Activated naive CD4-positive, alpha-beta T cell treated with anti-CD3 and anti-CD28 coated beads for 36 hours (primary cell): ENCODE measurements at regions not wholly inside any gene's neighbourhood (a gene's known extent, or its start where the extent isn't known, plus 50 kb on each side); places are given as distances from the start of the nearest gene placed in this dataset.

Source experiments
- CTCF ChIA-PET: fragments of 350-600 bp; sonication (Branson Sonifier 250); formaldehyde crosslinking; loops from one replicate; lab custom pipeline; 2021; ENCODE audit warnings: antibody characterized with exemption; lab: Charles Lee
- DNase-seq: peaks from one replicate; pipeline ENCODE4 v3.0.0-alpha.2; 2020
- H3K27ac Mint-ChIP-seq: one replicate; pipeline ENCODE4 v1.8.0; 2021; ENCODE audit warnings: mild to moderate bottlenecking, mixed read lengths
- H3K27me3 Mint-ChIP-seq: one replicate; pipeline ENCODE4 v1.8.0; 2021; ENCODE audit warnings: low read depth, mixed read lengths
- H3K36me3 Mint-ChIP-seq: one replicate; pipeline ENCODE4 v1.8.0; 2021; ENCODE audit warnings: low read depth, mixed read lengths
- H3K4me1 Mint-ChIP-seq: one replicate; pipeline ENCODE4 v1.8.0; 2021; ENCODE audit warnings: low read depth, mixed read lengths
- H3K4me3 Mint-ChIP-seq: one replicate; pipeline ENCODE4 v1.8.0; 2021; ENCODE audit warnings: mild to moderate bottlenecking, moderate library complexity, mixed read lengths
- H3K9me3 Mint-ChIP-seq: one replicate; pipeline ENCODE4 v1.8.0; 2021; ENCODE audit warnings: mixed read lengths
- intact Hi-C: fragments of 100-400 bp; cut with micrococcal nuclease; formaldehyde crosslinking; loops from one replicate; pipeline ENCODE4 v1.15.1; 2023

GRCh38 chr3:77799278-77799677, 759.4 kb downstream of the ROBO2 start:
- intact Hi-C loops: no loop called here

GRCh38 chr3:77800893-77801292, 761.0 kb downstream of the ROBO2 start:
- no peak overlapping the region for H3K27ac Mint-ChIP-seq
- intact Hi-C loops: no loop called here
- no peak overlapping the region for H3K4me3 Mint-ChIP-seq
- no peaks in the 10 kb centered on the region for H3K36me3 Mint-ChIP-seq
- no peaks in the 10 kb centered on the region for H3K27me3 Mint-ChIP-seq
- peaks cover 11% of the 10 kb centered on the region for H3K9me3 Mint-ChIP-seq
- no peak for DNase-seq
- H3K4me1 Mint-ChIP-seq: no peaks in the 10 kb centered on the region
- CTCF ChIA-PET: no interaction called here

More at GRCh38 chr3:77799278-77799677, 759.4 kb downstream of the ROBO2 start:
- Mint-ChIP-seq H3K4me3 (no peak overlapping the region), H3K36me3 (no peaks in the 10 kb centered on the region), H3K27ac (no peak overlapping the region), H3K27me3 (no peaks in the 10 kb centered on the region), H3K9me3 (peaks cover 12% of the 10 kb centered on the region), H3K4me1 (no peaks in the 10 kb centered on the region)
- DNase-seq: no peak
- CTCF ChIA-PET: interaction anchor here (0.6 kb wide), 1 partner anchor 17 kb away, joined by 4 read pairs; no protein-coding TSS in a partner anchor

GRCh38 chr3:77807312-77807711, 767.4 kb downstream of the ROBO2 start:
- Mint-ChIP-seq H3K4me1 (no peaks in the 10 kb centered on the region), H3K4me3 (no peak overlapping the region), H3K27me3 (no peaks in the 10 kb centered on the region), H3K36me3 (no peaks in the 10 kb centered on the region), H3K9me3 (peaks cover 9% of the 10 kb centered on the region), H3K27ac (no peak overlapping the region)
- DNase-seq: no peak
- CTCF ChIA-PET: no interaction called here
- intact Hi-C loops: no loop called here

- Mint-ChIP-seq H3K27me3 (no peaks in the 10 kb centered on the region), H3K27ac (no peak overlapping the region), H3K9me3 (peaks cover 11% of the 10 kb centered on the region), H3K36me3 (no peaks in the 10 kb centered on the region), H3K4me1 (no peaks in the 10 kb centered on the region), H3K4me3 (no peak overlapping the region)
- intact Hi-C loops: no loop called here
- DNase-seq: no peak
- CTCF ChIA-PET: no interaction called here
These were observed 774.9 kb downstream of the ROBO2 start for GRCh38 chr3:77814845-77815244.

GRCh38 chr3:77815467-77815866, 775.6 kb downstream of the ROBO2 start:
- Mint-ChIP-seq H3K4me3 (no peak overlapping the region), H3K9me3 (peaks cover 11% of the 10 kb centered on the region), H3K36me3 (no peaks in the 10 kb centered on the region), H3K4me1 (no peaks in the 10 kb centered on the region), H3K27me3 (no peaks in the 10 kb centered on the region), H3K27ac (no peak overlapping the region)
- CTCF ChIA-PET: no interaction called here
- intact Hi-C loops: no loop called here
- no peak for DNase-seq

GRCh38 chr3:77816366-77816765, 776.5 kb downstream of the ROBO2 start:
- CTCF ChIA-PET: interaction anchor here (0.7 kb wide), 1 partner anchor 17 kb away, joined by 4 read pairs; no protein-coding TSS in a partner anchor
- peaks cover 13% of the 10 kb centered on the region for H3K9me3 Mint-ChIP-seq
- H3K4me3 Mint-ChIP-seq: no peak overlapping the region

GRCh38 chr3:77825001-77825827, 785.3 kb downstream of the ROBO2 start:
- CTCF ChIA-PET: no interaction called here
- intact Hi-C loops: no loop called here
- peaks cover 4% of the 10 kb centered on the region for H3K9me3 Mint-ChIP-seq
- no peak overlapping the region for H3K4me3 Mint-ChIP-seq
- no peaks in the 10 kb centered on the region for H3K4me1 Mint-ChIP-seq
- DNase-seq: no peak
- H3K36me3 Mint-ChIP-seq: no peaks in the 10 kb centered on the region
- no peak overlapping the region for H3K27ac Mint-ChIP-seq
- no peaks in the 10 kb centered on the region for H3K27me3 Mint-ChIP-seq

More at GRCh38 chr3:77816366-77816765, 776.5 kb downstream of the ROBO2 start:
- Mint-ChIP-seq H3K27ac (no peak overlapping the region), H3K4me1 (no peaks in the 10 kb centered on the region), H3K36me3 (no peaks in the 10 kb centered on the region), H3K27me3 (no peaks in the 10 kb centered on the region)
- intact Hi-C loops: no loop called here
- no peak for DNase-seq

GRCh38 chr3:77835921-77836320, 796.0 kb downstream of the ROBO2 start:
- Mint-ChIP-seq H3K36me3 (no peaks in the 10 kb centered on the region), H3K4me1 (no peaks in the 10 kb centered on the region), H3K4me3 (no peak overlapping the region), H3K9me3 (peaks cover 14% of the 10 kb centered on the region), H3K27ac (no peak overlapping the region), H3K27me3 (no peaks in the 10 kb centered on the region)
- DNase-seq: no peak
- CTCF ChIA-PET: no interaction called here
- intact Hi-C loops: no loop called here

GRCh38 chr3:77837456-77838025, 797.6 kb downstream of the ROBO2 start:
- Mint-ChIP-seq H3K36me3 (no peaks in the 10 kb centered on the region), H3K27me3 (no peaks in the 10 kb centered on the region), H3K27ac (no peak overlapping the region), H3K4me3 (no peak overlapping the region), H3K9me3 (peaks cover 20% of the 10 kb centered on the region), H3K4me1 (no peaks in the 10 kb centered on the region)
- CTCF ChIA-PET: no interaction called here
- no peak for DNase-seq
- intact Hi-C loops: no loop called here

- CTCF ChIA-PET: no interaction called here
- H3K9me3 Mint-ChIP-seq: peaks cover 16% of the 10 kb centered on the region
- H3K4me3 Mint-ChIP-seq: no peak overlapping the region
- no peak for DNase-seq
- no peak overlapping the region for H3K27ac Mint-ChIP-seq
- H3K27me3 Mint-ChIP-seq: no peaks in the 10 kb centered on the region
- H3K36me3 Mint-ChIP-seq: no peaks in the 10 kb centered on the region
- intact Hi-C loops: no loop called here
- H3K4me1 Mint-ChIP-seq: no peaks in the 10 kb centered on the region
These were observed 819.3 kb downstream of the ROBO2 start for GRCh38 chr3:77859156-77859555.

- no peaks in the 10 kb centered on the region for H3K36me3 Mint-ChIP-seq
These were observed 828.8 kb downstream of the ROBO2 start for GRCh38 chr3:77868725-77869124.

GRCh38 chr3:77869423-77869822, 829.5 kb downstream of the ROBO2 start:
- CTCF ChIA-PET: no interaction called here
- Mint-ChIP-seq H3K27ac (no peak overlapping the region), H3K9me3 (peaks cover 13% of the 10 kb centered on the region), H3K4me1 (no peaks in the 10 kb centered on the region), H3K36me3 (no peaks in the 10 kb centered on the region), H3K27me3 (no peaks in the 10 kb centered on the region), H3K4me3 (no peak overlapping the region)
- intact Hi-C loops: no loop called here
- DNase-seq: no peak

More at GRCh38 chr3:77868725-77869124, 828.8 kb downstream of the ROBO2 start:
- Mint-ChIP-seq H3K27me3 (no peaks in the 10 kb centered on the region), H3K4me1 (no peaks in the 10 kb centered on the region), H3K9me3 (peaks cover 14% of the 10 kb centered on the region), H3K27ac (no peak overlapping the region), H3K4me3 (no peak overlapping the region)
- intact Hi-C loops: no loop called here
- DNase-seq: no peak
- CTCF ChIA-PET: no interaction called here

- H3K27ac Mint-ChIP-seq: no peak overlapping the region
- no peaks in the 10 kb centered on the region for H3K36me3 Mint-ChIP-seq
- no peaks in the 10 kb centered on the region for H3K4me1 Mint-ChIP-seq
- no peaks in the 10 kb centered on the region for H3K27me3 Mint-ChIP-seq
- CTCF ChIA-PET: no interaction called here
- H3K4me3 Mint-ChIP-seq: no peak overlapping the region
- intact Hi-C loops: no loop called here
- DNase-seq: no peak
- H3K9me3 Mint-ChIP-seq: peaks cover 15% of the 10 kb centered on the region
These were observed 831.5 kb downstream of the ROBO2 start for GRCh38 chr3:77871436-77871835.
